OCI-LY1 (cell line): ENCODE measurements at regions not wholly inside any gene's neighbourhood (a gene's known extent, or its start where the extent isn't known, plus 50 kb on each side); places are given as distances from the start of the nearest gene placed in this dataset.

ENCODE experiments used
- CTCF ChIP-seq: fragments of 200-600 bp; sonication (generic), shearing (Covaris generic); IDR thresholded peaks from 2 replicates; pipeline ENCODE4 v1.5.1; 2017; ENCODE audit warnings: mild to moderate bottlenecking, antibody characterized with exemption, low read length, moderate library complexity, mixed read lengths
- EZH2 ChIP-seq: fragments of 200-600 bp; sonication (generic), shearing (Covaris generic); IDR thresholded peaks from 2 replicates; pipeline ENCODE4 v1.8.0; 2017; ENCODE audit warnings: borderline replicate concordance, mixed run types, mild to moderate bottlenecking, antibody characterized with exemption, low read length, moderate library complexity, mixed read lengths

DNA sequence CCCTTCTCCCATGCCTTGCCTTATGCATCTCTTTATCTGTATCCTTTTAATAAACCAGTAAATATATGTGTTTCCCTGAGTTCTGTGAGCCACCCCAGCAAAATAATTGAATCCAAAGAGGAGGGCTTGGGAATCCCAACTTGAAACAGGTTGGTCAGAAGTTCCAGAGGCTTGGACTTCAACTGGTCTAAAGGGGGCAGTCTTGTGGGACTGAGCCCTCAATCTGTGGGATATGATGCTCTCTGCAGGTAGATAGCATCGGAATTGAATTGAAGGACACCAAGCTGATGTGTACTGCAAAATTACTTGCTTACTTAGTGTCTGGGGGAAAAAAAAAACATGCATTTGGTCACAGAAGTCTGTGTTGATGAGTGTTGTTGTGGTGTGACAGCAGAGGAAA is 1033.5 kb upstream of the TMEFF2 start:
- no peak for TF ChIP-seq CTCF
- TF ChIP-seq EZH2, result no peak
